HL-60 (cell line): ENCODE measurements at regions not wholly inside any gene's neighbourhood (a gene's known extent, or its start where the extent isn't known, plus 50 kb on each side); places are given as distances from the start of the nearest gene placed in this dataset.

ENCODE experiments used
- DNase-seq, 2 experiments: peaks; one replicate each; pipeline ENCODE4 v3.0.0-alpha.2; 2010 to 2020; ENCODE audit warnings: low read depth in 1 of 2, low spot score in 1 of 2
- H3K27ac ChIP-seq: fragments of 250-450 bp; sonication (Bioruptor Pico); replicated peaks from 2 replicates; pipeline ENCODE4 v1.5.1; 2020; ENCODE audit warnings: mild to moderate bottlenecking, moderate library complexity
- H3K27me3 ChIP-seq: fragments of 250-450 bp; sonication (Bioruptor Pico); 2 replicates; pipeline ENCODE4 v1.5.1; 2021; ENCODE audit warnings: mild to moderate bottlenecking, moderate library complexity; ENCODE audit not compliant: insufficient read depth, poor library complexity, severe bottlenecking
- H3K4me3 ChIP-seq: replicated peaks from 2 replicates; pipeline ENCODE4 v1.5.1; 2011; ENCODE audit warnings: mild to moderate bottlenecking, control low read depth, low read length; ENCODE audit not compliant: insufficient read depth
- GABPA ChIP-seq: IDR thresholded peaks from 2 replicates; pipeline ENCODE4 v1.6.1; 2012; ENCODE audit warnings: low read depth
- POLR2AphosphoS5 ChIP-seq: IDR thresholded peaks from 2 replicates; pipeline ENCODE4 v1.6.1; 2012; ENCODE audit warnings: low read depth
- SPI1 ChIP-seq: IDR thresholded peaks from 2 replicates; pipeline ENCODE4 v1.6.1; 2012; ENCODE audit warnings: low read depth, mild to moderate bottlenecking, borderline replicate concordance
- TF ChIP-seq, protein P1 (sequence below): IDR thresholded peaks from one replicate; pipeline ENCODE4 v1.5.1; 2011; ENCODE audit warnings: low read length, control low read depth, inconsistent platforms; ENCODE audit not compliant: insufficient read depth
- TF ChIP-seq, protein P2 (sequence below): IDR thresholded peaks from 2 replicates; pipeline ENCODE4 v1.6.1; 2012; ENCODE audit warnings: low read depth; ENCODE audit not compliant: insufficient replicate concordance

DNA sequence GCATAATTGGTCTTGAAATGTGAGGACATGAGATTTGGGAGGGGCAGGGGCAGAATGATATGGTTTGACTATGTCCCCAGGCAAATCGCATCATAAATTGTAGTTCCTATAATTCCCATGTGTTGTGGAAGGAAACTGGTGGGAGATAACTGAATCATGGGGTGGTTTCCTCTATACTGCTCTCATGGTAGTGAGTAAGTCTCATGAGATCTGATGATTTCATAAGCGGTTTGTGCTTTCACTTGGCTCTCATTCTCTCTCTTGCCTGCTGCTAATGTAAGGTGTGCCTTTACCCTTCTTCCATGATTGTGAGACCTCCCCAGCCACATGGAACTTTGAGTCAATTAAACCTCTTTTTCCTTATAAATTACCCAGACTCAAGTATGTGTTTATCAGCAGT, 2595.9 kb downstream of the PCDH7 start:
- Histone ChIP-seq H3K27ac (no peak overlapping the region), H3K4me3 (no peak overlapping the region), H3K27me3 (no peaks in the 10 kb centered on the region)
- TF ChIP-seq, protein P1, sequence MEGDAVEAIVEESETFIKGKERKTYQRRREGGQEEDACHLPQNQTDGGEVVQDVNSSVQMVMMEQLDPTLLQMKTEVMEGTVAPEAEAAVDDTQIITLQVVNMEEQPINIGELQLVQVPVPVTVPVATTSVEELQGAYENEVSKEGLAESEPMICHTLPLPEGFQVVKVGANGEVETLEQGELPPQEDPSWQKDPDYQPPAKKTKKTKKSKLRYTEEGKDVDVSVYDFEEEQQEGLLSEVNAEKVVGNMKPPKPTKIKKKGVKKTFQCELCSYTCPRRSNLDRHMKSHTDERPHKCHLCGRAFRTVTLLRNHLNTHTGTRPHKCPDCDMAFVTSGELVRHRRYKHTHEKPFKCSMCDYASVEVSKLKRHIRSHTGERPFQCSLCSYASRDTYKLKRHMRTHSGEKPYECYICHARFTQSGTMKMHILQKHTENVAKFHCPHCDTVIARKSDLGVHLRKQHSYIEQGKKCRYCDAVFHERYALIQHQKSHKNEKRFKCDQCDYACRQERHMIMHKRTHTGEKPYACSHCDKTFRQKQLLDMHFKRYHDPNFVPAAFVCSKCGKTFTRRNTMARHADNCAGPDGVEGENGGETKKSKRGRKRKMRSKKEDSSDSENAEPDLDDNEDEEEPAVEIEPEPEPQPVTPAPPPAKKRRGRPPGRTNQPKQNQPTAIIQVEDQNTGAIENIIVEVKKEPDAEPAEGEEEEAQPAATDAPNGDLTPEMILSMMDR: no peak
- no peak for TF ChIP-seq POLR2AphosphoS5
- DNase-seq: no peak

DNA sequence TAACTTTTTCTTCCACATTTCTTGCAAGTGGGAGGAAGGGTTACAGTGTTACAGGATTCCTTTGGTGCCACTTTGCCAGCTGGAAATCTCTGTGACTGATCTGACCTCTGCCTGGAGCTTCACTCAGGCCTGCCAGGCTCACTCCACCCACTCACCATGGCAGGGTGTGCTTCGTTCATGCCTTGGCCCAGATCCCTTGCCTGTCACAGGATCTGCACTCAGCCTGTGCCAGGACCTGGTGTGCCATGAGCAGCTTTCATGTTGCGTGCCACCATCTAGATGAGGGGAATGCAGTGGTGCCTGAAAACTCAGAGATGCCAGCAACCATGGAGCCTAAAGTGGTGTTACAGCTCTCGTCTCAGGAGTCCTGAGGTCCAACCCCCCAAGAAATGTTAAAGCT, 2596.4 kb downstream of the PCDH7 start:
- H3K27ac ChIP-seq: no peak overlapping the region
- no peak for DNase-seq
- TF ChIP-seq, protein P2, sequence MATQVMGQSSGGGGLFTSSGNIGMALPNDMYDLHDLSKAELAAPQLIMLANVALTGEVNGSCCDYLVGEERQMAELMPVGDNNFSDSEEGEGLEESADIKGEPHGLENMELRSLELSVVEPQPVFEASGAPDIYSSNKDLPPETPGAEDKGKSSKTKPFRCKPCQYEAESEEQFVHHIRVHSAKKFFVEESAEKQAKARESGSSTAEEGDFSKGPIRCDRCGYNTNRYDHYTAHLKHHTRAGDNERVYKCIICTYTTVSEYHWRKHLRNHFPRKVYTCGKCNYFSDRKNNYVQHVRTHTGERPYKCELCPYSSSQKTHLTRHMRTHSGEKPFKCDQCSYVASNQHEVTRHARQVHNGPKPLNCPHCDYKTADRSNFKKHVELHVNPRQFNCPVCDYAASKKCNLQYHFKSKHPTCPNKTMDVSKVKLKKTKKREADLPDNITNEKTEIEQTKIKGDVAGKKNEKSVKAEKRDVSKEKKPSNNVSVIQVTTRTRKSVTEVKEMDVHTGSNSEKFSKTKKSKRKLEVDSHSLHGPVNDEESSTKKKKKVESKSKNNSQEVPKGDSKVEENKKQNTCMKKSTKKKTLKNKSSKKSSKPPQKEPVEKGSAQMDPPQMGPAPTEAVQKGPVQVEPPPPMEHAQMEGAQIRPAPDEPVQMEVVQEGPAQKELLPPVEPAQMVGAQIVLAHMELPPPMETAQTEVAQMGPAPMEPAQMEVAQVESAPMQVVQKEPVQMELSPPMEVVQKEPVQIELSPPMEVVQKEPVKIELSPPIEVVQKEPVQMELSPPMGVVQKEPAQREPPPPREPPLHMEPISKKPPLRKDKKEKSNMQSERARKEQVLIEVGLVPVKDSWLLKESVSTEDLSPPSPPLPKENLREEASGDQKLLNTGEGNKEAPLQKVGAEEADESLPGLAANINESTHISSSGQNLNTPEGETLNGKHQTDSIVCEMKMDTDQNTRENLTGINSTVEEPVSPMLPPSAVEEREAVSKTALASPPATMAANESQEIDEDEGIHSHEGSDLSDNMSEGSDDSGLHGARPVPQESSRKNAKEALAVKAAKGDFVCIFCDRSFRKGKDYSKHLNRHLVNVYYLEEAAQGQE: no peak
- TF ChIP-seq SPI1 (no peak), GABPA (no peak), POLR2AphosphoS5 (no peak)
- TF ChIP-seq, protein P1: no peak
- no peak overlapping the region for H3K4me3 ChIP-seq
- no peaks in the 10 kb centered on the region for H3K27me3 ChIP-seq

DNA sequence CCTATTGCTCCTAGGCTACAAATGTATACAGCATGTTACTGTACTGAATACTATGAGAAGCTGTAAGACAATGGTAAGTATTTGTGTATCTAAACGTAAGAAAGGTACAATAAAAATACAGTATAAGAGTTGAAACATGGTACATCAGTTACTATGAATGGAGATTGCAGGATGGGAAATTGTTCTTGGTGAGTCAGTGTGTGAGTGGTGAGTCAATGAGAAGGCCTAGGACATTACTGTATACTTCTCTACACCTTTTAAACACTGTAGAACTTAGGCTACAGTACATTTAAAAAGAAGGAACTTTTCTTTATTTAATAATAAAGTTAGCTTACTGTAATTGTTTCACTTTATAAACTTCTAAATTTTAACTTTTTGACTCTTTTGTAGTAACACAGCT, 2603.2 kb downstream of the PCDH7 start:
- TF ChIP-seq GABPA: no peak
- TF ChIP-seq, protein P1: no peak
- TF ChIP-seq POLR2AphosphoS5: no peak
- no peak for TF ChIP-seq SPI1
- TF ChIP-seq, protein P2: no peak
- H3K4me3 ChIP-seq: no peak overlapping the region
- H3K27ac ChIP-seq: no peak overlapping the region
- DNase-seq: no peak
- H3K27me3 ChIP-seq: no peaks in the 10 kb centered on the region

DNA sequence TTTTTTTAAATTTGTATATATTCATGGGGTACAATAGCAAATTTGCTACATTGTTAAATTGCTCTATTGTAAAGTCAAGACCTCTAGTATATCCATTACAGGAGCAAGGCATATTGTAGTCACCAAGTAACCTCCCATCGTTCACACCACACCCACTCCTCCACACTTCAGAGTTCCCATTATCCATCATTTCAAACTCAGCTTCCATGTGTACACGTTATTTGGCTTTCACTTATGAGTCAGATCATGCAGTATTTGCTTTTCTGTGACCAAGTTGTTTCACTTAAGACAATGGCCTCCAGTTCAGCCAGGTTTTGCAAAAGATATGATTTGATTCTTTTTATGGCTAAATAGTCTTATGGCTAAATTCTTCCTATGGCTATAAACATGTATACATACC, 2614.2 kb downstream of the PCDH7 start:
- TF ChIP-seq, protein P1: no peak
- no peak for TF ChIP-seq SPI1
- TF ChIP-seq, protein P2: no peak
- TF ChIP-seq GABPA: no peak
- TF ChIP-seq POLR2AphosphoS5: no peak
- no peak for DNase-seq
- H3K4me3 ChIP-seq: no peak overlapping the region
- no peak overlapping the region for H3K27ac ChIP-seq
- H3K27me3 ChIP-seq: no peaks in the 10 kb centered on the region
